Liver (tissue), 3 donors: ENCODE measurements at regions not wholly inside any gene's neighbourhood (a gene's known extent, or its start where the extent isn't known, plus 50 kb on each side); places are given as distances from the start of the nearest gene placed in this dataset.

Source experiments
- RXRA ChIP-seq, 2 donors: IDR thresholded peaks; 2 replicates each; pipeline ENCODE4 v1.6.1; 2017 to 2018; ENCODE audit warnings: antibody characterized with exemption in 2 of 2, mild to moderate bottlenecking in 1 of 2
- TF ChIP-seq, protein P1 (sequence below): fragments of 150-350 bp; IDR thresholded peaks from 2 replicates; pipeline ENCODE4 v1.5.1; 2017; ENCODE audit warnings: improper control_type of control experiment, low read depth, low read length; ENCODE audit not compliant: missing input control
- donor health status: healthy.
- donor health status: healthy.

DNA sequence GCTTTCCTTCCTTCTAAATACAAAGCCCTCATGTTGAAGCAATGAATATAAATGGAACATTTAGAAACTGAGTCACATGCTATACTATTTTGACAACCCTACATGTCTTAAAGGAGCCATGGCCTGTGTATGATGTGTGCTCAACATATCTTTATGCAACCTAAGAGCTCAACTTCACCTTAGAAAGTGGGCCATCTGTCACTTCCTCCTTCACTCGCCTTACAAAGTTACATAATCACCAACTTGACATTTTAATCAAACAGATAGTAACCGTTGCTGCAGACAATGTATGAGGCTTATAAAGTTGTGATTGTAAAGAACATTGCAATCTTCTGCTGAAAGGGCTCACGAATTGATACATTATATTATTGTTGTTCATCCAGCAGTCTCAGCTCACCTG lies 163.6 kb downstream of the SERPINI1 start:
- TF ChIP-seq RXRA (IDR thresholded peaks at IDR 0.05) = no peak
- TF ChIP-seq, protein P1, sequence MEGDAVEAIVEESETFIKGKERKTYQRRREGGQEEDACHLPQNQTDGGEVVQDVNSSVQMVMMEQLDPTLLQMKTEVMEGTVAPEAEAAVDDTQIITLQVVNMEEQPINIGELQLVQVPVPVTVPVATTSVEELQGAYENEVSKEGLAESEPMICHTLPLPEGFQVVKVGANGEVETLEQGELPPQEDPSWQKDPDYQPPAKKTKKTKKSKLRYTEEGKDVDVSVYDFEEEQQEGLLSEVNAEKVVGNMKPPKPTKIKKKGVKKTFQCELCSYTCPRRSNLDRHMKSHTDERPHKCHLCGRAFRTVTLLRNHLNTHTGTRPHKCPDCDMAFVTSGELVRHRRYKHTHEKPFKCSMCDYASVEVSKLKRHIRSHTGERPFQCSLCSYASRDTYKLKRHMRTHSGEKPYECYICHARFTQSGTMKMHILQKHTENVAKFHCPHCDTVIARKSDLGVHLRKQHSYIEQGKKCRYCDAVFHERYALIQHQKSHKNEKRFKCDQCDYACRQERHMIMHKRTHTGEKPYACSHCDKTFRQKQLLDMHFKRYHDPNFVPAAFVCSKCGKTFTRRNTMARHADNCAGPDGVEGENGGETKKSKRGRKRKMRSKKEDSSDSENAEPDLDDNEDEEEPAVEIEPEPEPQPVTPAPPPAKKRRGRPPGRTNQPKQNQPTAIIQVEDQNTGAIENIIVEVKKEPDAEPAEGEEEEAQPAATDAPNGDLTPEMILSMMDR = no peak
